GM18508 (cell line): ENCODE measurements at regions not wholly inside any gene's neighbourhood (a gene's known extent, or its start where the extent isn't known, plus 50 kb on each side); places are given as distances from the start of the nearest gene placed in this dataset.
"Not testable (repeated sequence)": the region's sequence is repeated elsewhere in the genome, so short reads cannot be mapped to it uniquely, and the experiment has no call there.

Experiments used
- ATAC-seq: cut with Tn5 transposase; IDR thresholded peaks from one replicate; pipeline ENCODE4 v1.9.1; 2021; ENCODE audit warnings: moderate number of reproducible peaks; ENCODE audit not compliant: insufficient read depth, unreplicated experiment

DNA sequence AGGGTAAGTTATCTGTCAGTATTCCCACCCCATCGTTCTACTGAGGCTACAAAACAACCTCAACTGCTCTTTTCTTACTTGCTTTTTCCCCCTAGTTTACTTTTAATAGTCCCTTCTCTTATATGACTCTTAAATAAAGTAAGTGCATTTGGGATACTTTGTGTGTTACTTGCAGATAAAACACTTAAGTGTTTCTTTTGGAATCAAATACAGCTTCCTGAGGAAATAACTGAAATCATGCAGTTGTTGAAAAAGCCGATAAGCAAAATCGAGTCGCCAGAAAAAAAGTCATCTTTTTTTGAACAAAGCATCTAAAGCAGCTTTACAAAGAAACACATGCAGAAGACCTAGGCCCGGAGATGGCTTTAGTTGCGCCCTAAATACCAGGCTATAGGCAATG is 53.5 kb upstream of the EPB41L4A start:
- ATAC-seq: no peak

DNA sequence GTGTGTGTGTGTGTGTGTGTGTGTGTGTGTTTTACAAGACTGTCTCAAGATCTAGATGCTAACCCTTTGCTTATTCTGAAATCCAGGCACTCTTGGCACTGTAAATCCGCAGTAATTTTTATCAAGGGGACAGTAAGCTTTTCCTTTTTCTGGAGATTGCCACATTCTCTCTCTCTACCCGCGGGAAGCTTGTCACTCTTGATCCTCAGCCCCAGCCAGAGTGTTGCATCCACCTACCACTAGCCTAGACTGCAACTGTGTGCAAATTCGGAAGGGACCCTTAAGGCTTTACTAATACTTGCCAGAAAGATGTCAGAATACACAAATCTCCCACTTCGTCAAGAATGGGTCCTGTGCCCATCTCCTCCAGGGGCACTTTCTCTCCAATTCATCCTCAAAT is 54.9 kb upstream of the EPB41L4A start:
- ATAC-seq: no peak

DNA sequence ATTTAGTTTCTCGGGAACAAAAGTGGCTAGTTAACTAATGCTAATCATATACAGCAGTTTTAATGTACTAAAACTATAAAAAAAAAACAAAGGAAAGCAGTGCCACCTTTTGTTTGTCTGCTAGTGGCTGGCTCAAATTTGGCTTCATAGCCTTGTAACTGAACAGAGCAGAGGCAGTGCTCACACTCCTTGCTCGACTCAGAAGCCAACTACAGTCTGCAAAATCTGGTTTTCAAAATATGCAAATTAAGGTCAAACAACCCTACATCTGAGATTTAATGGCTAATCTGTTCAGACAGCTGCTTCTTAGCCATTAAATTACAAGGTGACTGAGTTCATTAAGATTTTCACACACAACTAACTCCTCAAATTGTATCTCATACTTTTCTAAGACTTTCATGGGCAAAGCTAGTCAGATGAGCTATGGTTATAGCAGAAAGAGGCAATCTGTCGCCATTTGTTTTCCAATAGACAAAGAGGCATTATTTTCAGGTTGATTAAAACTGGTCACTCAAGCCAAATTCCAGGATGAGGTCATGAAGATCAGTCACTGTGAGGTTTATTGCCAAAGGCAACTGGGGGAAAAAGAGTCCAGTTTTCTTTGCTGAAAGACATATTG is 56.8 kb upstream of the EPB41L4A start:
- ATAC-seq: no peak

DNA sequence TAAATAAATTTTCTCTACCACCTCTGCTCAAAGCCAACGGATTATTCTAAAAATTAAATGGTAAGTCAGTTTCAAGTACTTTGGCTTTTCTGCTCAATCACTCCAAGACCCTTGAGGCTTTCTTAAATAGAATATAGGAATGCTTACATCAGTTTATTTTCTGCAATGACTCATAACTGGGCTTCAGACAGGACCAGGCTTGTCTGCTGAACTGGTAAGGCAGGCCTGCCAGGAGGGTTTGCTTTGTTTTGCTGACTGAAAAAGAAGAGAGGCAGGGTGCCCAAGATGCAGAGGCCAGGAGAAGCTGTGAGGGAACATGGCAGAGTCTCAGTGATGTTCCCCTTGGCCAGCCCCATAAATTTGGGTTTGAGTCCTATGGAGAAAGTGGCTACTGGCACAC is 60.3 kb upstream of the EPB41L4A start:
- no peak for ATAC-seq

DNA sequence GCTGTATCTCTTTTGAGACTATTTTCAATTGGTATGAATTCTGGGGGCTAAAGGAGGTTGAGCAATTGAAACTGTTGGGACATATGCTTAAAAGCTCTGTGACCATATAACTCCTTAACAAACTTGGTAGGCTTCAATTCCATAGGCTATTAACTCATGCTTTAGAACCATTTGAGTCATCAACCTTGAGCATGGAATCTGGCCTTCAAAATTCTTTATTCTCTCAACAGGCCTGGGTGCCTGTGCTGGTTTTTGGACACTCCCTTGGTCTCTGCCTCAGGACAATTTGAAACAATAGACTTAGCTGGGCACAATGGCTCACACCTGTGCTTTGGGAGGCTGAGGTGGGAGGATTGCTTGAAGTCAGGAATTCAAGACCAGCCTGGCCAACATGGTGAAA is 61.4 kb upstream of the EPB41L4A start:
- no peak for ATAC-seq

DNA sequence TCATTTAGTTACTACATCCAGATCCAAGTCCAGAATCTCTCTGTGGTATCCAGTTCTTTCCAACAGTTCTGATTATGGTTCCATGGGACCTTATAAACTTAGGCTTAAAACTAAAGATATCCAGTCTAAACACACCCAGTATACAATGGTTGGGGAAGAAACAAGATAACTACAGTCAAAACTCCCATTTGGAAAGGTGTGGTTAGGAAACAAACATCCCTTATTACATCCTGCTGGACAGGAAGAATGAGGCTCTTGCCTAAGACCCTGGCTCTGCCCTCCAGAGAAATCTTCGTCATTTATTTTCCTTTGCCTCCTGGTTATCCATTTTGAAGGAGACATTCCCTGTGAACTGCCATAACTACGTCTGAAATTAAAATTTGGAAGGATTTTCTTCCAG is 64.6 kb upstream of the EPB41L4A start:
- ATAC-seq: no peak

DNA sequence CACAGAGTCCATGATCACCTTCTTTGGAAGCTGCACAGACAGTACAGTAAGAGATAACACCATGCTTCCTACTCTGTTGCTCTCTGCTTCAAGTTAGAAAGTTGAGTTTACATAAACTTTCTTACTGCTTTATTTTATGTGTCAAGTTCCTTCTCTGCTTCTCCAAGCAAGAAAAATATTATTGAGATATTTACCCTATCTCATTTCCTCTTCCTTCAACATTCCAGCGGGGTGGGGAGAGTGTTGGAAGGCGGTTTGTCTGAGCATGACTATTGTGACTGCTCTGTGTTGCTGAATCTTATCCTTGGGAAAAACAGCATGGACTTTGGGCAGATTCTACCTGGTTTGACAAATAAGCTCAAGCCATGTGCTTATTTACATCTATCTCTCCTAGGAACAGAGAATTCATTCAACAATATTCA is 66.9 kb upstream of the EPB41L4A start:
- ATAC-seq: no peak

DNA sequence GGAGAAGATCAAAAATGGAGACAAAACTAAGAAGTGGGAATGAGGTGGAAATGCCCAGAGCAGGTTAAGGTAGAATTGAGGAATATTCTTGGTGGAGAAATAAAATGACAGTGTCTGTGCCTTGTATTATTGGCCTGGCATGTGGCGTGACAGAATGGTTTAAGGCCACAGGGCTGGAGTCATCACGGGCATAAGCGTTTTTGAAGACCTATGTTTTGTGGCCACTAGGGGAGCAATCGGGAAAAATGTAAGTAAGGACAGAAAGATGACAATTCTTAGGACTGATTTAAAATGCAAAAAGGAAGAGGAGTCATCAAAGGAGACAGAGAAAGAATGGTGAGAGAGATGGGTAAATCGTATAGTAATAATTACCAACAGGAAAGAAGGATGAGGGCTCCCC is 72.2 kb upstream of the EPB41L4A start:
- ATAC-seq: no peak

DNA sequence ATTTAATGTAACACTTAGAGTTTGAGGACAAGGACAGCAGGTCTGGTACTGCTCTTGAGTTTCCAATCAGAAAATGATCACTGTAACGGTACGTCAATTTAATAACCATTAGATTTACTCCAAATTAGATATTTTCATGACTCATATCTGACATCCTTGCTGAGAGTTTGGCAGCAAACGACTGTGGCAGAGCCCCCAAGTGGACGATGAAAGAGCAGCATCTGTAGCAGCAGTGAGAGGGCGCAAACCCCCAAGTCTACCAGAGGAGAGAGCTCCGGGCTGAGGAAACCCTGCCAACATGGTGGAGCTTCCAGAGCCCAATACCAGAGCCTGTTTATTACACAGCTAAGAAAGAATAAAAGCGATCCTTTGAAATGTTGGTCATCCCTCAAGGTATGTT is 73.2 kb upstream of the EPB41L4A start:
- peak; percentile 97 for ATAC-seq

DNA sequence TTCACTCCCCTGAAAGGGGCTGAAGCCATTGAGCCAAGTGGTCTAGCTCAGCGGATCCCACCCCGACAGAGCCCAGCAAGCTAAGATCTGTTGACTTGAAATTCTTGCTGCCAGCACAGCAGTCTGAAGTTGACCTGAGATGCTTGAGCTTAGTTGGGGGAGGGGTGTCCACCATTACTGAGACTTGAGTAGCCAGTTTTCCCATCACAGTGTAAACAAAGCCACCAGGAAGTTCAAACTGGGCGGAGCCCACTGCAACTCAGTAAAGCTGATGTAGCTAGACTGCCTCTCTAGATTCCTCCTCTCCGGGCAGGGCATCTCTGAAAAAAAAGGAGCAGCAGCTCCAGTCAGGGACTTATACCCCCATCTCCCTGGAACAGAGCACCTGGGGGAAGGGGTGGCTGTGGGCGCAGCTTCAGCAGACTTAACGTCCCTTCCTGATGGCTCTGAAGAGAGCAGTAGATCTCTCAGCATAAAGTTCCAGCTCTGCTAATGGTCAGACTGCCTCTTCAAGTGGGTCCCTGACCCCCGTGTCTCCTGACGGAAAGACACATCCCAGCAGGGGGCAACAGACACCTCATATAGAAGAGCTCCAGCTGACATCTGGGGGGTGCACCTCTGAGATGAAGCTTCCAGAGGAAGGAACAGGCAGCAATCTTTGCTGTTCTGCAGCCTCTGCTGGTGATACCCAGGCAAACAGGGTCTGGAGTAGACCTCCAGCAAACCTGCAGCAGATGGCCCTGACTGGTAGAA is 84.8 kb upstream of the EPB41L4A start:
- ATAC-seq: not testable (repeated sequence)

DNA sequence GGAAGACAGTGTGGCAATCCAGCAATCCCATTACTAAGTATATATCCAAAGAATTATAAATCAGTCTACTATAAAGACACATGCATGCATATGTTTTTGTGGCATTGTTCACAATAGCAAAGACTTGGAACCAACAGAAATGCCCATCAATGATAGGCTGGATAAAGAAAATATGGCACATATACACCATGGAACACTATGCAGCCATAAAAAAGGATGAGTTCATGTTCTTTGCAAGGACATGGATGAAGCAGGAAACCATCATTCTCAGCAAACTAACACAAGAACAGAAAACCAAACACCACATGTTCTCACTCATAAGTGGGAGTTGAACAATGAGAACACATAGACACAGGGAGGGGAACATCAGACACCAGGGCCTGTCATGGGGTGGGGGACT is 90.0 kb upstream of the EPB41L4A start:
- not testable (repeated sequence) for ATAC-seq

DNA sequence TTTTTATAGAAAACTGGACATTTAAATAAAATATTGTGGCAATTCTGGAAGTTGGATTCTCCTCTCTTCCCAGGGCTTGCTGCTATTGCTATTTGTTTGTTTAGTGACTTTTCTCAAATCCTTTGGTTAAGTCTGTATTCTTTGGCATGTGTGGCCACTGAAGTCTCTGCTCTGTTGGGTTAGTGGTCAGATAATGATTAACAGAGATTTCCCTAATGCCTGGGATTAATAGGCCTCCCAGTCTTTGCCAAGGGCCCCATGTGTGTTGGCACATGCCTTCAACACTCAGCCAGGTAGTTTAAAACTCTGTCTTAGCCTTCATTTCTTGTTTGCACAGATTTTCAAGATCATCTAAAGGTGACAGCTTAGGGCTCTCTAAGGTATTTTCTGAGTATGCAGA is 92.8 kb upstream of the EPB41L4A start:
- no peak for ATAC-seq

DNA sequence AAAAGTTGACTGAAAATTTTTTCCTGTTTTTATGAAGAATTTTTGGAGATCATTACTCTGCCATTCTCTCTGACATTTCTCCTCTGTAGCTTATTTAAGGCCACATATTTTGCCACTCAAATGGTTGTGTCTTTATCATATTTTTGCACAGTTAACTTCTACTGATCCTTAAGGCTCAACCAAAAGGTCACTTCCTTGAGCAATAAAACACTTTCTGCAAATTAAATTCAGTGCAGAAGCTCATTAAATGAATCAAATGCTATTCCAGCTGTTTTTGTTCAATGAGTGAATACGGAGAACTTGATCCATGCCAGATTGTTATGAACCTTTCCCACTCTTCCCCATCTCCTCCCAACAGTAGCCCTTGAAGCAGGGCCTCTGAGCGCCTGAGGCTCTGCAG is 93.8 kb upstream of the EPB41L4A start:
- ATAC-seq: no peak

DNA sequence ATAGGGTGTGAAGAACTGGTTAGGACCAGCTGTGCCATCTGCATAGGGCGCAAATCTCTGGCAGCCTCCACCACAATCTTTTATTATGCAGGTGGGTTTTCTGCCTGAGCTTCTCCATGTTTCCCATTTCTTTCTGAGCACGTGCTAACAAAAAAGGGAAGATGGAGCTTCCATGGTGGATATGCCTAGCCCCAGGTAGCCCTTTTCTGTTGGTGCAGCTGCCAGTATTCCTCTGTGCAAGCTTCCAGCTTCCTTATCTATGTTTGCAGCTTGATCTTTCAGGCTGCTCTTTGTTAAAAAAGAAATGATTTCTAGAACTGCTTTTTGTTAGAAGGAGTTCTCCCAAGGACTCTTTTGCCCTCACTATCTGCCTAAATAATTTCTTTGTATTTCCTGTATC is 95.0 kb upstream of the EPB41L4A start:
- no peak for ATAC-seq

DNA sequence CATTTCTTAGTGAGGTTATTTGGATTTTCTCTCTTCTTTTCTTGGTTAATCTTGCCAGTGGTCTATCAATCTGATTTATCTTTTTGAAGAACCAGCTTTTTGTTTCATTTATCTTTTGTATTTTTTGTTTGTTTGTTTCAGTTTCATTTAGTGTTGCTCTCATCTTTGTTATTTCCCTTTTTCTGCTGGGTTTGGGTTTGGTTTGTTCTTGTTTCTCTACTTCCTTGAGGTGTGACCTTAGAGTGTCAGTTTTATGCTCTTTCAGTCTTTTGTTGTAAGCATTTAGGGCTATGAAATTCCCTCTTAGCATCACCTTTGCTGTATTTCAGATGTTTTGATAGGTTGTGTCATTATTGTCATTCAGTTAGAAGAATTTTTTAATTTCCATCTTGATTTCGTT is 101.4 kb upstream of the EPB41L4A start:
- ATAC-seq: not testable (repeated sequence)

DNA sequence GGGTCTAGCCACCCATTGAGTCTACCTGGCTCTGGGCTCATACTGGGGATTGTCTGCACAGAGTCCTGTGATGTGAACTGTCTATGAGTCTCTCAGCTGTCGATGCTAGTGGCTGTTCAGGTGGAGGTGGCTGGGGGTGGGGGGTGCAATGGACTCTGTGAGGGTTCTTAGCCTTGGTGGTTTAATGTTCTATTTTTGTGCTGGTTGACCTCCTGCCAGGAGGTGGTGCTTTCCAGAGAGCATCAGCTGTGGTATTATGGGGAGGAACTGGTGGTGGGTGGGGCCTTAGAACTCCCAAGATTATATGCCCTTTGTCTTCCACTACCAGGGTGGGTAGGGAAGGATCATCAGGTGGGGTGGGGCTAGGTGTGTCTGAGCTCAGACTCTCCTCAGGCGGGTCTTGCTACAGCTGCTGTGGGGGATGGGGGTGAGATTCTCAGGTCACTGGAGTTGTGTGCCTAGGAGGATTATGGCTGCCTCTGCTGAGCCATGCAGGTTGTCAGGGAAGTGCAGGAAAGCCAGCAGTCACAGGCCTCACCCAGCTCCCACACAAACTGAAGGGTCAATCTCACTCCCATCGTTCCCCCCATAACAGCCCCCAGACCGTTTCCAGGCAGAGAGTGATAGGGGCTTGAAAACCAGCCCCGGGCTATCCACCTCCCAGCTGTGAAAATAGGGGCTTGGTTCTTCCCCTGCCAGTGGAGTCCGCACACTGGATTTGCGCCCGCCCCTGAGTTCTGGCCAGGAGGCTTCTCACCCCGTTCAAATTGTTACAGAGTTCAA is 104.0 kb upstream of the EPB41L4A start:
- ATAC-seq: peak; percentile 4

DNA sequence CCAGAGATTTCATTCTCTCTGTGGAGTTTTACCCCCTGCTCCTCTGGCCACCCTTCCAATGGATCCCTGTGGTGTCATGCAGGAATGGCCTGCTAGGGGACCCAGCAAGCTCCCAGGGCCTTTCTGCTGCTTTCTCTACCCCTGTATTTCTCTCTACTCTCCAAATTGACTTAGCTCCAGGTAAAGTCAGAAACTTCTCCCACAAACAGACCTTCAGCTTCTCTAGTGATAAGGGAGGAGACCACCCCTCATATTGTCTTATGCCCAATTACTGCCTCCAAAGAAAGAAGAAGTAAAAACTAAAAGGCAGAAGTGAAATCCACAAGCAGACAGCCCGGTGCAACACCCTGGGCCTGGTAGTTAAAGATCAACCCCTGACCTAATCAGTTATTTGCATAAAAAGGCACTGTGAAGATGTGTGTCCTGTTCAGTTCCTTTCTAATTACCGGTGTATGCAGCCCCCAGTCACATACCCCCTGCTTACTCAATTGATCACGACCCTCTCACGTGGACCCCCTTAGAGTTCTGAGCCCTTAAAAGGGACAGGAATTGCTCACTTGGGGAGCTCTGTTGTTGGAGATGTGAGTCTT is 104.7 kb upstream of the EPB41L4A start:
- peak; percentile 78 for ATAC-seq

DNA sequence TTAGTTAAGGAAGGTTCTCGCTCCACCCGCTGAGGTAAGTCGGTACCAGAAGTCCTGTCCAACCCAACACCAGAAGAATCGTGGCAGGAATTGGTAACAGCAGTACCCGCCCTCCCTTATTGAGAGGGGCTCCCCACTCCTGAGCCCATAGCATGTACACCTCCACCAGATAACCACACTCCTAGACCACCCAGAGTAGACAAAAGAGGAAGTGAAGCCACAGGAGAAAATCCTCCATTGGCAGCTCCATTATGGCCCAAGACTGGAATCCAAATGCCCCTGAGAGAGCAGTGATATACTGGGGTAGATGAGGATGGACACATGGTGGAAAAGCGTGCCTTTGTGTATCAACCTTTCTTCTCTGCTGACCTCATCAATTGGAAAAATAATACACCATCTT is 106.1 kb upstream of the EPB41L4A start:
- ATAC-seq: no peak

DNA sequence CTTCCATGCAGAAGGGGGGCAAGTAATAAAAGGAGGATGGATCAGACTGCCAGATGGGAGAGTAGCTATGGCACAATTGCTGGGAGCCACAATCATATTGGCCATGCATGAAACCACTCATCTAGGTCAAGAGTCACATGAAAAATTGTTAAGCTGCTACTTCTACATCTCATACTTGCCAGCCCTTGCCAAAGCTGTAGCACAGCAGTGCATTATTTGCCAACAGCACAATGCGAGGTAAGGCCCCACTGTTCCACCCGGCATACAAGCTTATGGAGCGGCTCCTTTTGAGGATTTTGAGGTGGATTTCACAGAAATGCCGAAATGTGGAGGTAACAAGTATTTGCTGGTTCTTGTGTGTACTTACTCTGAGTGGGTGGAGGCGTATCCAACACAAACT is 109.9 kb upstream of the EPB41L4A start:
- no peak for ATAC-seq

DNA sequence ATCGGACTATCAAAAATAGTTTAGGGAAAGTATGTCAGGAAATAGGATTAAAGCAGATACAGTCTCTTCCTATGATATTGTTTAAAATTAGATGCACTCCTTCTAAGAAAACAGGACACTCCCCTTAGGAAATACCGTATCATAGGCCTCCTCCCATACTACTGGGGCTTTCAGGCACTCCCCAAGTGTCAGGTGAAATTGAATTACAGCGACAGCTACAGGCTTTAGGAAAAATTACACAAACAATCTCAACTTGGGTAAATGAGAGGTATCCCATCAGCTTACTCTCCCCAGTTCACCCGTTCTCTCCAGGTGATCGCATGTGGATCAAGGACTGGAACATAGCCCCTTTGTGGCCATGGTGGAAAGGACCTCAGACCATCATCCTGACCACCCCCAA is 110.4 kb upstream of the EPB41L4A start:
- no peak for ATAC-seq
